Esophagus squamous epithelium (tissue), 4 donors: ENCODE measurements at regions not wholly inside any gene's neighbourhood (a gene's known extent, or its start where the extent isn't known, plus 50 kb on each side); places are given as distances from the start of the nearest gene placed in this dataset.

Experiments used
- CTCF ChIP-seq, 6 experiments: fragments of 450-650 bp in 4 of 6; fragments of 200-600 bp in 2 of 6; sonication (generic) in 2 of 6; IDR thresholded peaks; one replicate each; pipeline ENCODE4 v1.5.1; 2016 to 2019; ENCODE audit warnings: antibody characterized with exemption in 6 of 6, mild to moderate bottlenecking in 4 of 6, moderate library complexity in 4 of 6
- POLR2A ChIP-seq, 4 donors: fragments of 450-650 bp; IDR thresholded peaks; one replicate each; pipeline ENCODE4 v1.6.1; 2017; ENCODE audit warnings: antibody characterized with exemption in 4 of 4, mild to moderate bottlenecking in 4 of 4, moderate library complexity in 3 of 4

GRCh38 chr12:130031041-130031440 is 127.2 kb upstream of the TMEM132D start:
- no peak for TF ChIP-seq CTCF (IDR thresholded peaks at IDR 0.05)
- TF ChIP-seq POLR2A (IDR thresholded peaks at IDR 0.05): no peak
